ENCODE measurements at regions not wholly inside any gene's neighbourhood (a gene's known extent, or its start where the extent isn't known, plus 50 kb on each side); places are given as distances from the start of the nearest gene placed in this dataset.

- intact Hi-C loops (cut with micrococcal nuclease; ENCODE audit: unreplicated experiment): no loop called here
- ATAC-seq (no peak), DNase-seq (ENCODE audit: low spot score) (no peak), FAIRE-seq (no peak)
- in situ Hi-C loops (cut with HindIII; ENCODE audit: extremely low pct_ligation_motif_present, low pct_unique_long_range_greater_than_20kb): no loop called here
- Histone ChIP-seq H2AFZ (ENCODE audit: low read length) (no peak overlapping the region), H3K9ac (ENCODE audit: insufficient read depth, low read depth, low read length) (no peak overlapping the region), H3K27ac (ENCODE audit: extremely low read length, insufficient read depth, low read length) (no peak overlapping the region), H3K4me1 (ENCODE audit: insufficient read depth, low read length) (no peaks in the 10 kb centered on the region), H3K79me2 (ENCODE audit: insufficient read depth, low read length) (no peaks in the 10 kb centered on the region), H3K36me3 (replicated peaks in 1 of 2; ENCODE audit: control insufficient read depth in 1 of 2, insufficient read depth in 2 of 2, low read length in 2 of 2) (no peaks in the 10 kb centered on the region), H3K4me3 (replicated peaks in 1 of 3; ENCODE audit: insufficient read depth in 1 of 3, low read depth in 2 of 3, low read length in 3 of 3) (no peak overlapping the region), H3K4me2 (ENCODE audit: low read depth, low read length) (no peak overlapping the region), H3K27me3 (ENCODE audit: control insufficient read depth in 1 of 2, insufficient read depth in 2 of 2, low read length in 2 of 2) (no peaks in the 10 kb centered on the region), H4K20me1 (ENCODE audit: insufficient read depth, low read length) (no peaks in the 10 kb centered on the region), H3K9me3 (ENCODE audit: low read length) (no peaks in the 10 kb centered on the region)
- POLR2A ChIA-PET: no interaction called here
- WGBS (ENCODE audit: low lambda C conversion rate): 1% methylated on average over 6 of the region's 6 CpGs
- TF ChIP-seq ZNF543 (CRISPR knock-in tag; IDR thresholded peaks at IDR 0.05): no peak
- no peak for TF ChIP-seq ZNF788 (CRISPR knock-in tag; IDR thresholded peaks at IDR 0.05; ENCODE audit: borderline replicate concordance)
- no peak for TF ChIP-seq ZNF530 (CRISPR knock-in tag; IDR thresholded peaks at IDR 0.05; ENCODE audit: low read depth)
- TF ChIP-seq, protein P1, sequence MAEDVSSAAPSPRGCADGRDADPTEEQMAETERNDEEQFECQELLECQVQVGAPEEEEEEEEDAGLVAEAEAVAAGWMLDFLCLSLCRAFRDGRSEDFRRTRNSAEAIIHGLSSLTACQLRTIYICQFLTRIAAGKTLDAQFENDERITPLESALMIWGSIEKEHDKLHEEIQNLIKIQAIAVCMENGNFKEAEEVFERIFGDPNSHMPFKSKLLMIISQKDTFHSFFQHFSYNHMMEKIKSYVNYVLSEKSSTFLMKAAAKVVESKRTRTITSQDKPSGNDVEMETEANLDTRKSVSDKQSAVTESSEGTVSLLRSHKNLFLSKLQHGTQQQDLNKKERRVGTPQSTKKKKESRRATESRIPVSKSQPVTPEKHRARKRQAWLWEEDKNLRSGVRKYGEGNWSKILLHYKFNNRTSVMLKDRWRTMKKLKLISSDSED (CRISPR knock-in tag; IDR thresholded peaks at IDR 0.05): no peak
- no peak for TF ChIP-seq ZBTB20 (CRISPR knock-in tag; IDR thresholded peaks at IDR 0.05; ENCODE audit: borderline replicate concordance, low read depth)
- no peak for TF ChIP-seq JUN (CRISPR knock-in tag; IDR thresholded peaks at IDR 0.05)
- TF ChIP-seq, protein P2, sequence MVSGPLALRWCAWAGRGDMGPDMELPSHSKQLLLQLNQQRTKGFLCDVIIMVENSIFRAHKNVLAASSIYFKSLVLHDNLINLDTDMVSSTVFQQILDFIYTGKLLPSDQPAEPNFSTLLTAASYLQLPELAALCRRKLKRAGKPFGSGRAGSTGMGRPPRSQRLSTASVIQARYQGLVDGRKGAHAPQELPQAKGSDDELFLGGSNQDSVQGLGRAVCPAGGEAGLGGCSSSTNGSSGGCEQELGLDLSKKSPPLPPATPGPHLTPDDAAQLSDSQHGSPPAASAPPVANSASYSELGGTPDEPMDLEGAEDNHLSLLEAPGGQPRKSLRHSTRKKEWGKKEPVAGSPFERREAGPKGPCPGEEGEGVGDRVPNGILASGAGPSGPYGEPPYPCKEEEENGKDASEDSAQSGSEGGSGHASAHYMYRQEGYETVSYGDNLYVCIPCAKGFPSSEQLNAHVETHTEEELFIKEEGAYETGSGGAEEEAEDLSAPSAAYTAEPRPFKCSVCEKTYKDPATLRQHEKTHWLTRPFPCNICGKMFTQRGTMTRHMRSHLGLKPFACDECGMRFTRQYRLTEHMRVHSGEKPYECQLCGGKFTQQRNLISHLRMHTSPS (CRISPR knock-in tag; IDR thresholded peaks at IDR 0.05; ENCODE audit: low read depth): no peak
- TF ChIP-seq ZNF138 (CRISPR knock-in tag; IDR thresholded peaks at IDR 0.05; ENCODE audit: low read depth): no peak
- no peak for TF ChIP-seq HOXD1 (CRISPR knock-in tag; IDR thresholded peaks at IDR 0.05)
- no peak for TF ChIP-seq AKNA (CRISPR knock-in tag; IDR thresholded peaks at IDR 0.05; ENCODE audit: borderline replicate concordance)
- CTCF ChIA-PET (ENCODE audit: low intra/inter-chr PET ratio, low total read pairs): no interaction called here
- BruUV-seq (replicated peaks): no TSS peak
These were observed 107.2 kb upstream of the NPTX2 start for GRCh38 chr7:98509836-98510235.

Data from HepG2 (cell line).